ENCODE measurements at regions not wholly inside any gene's neighbourhood (a gene's known extent, or its start where the extent isn't known, plus 50 kb on each side); places are given as distances from the start of the nearest gene placed in this dataset.

DNA sequence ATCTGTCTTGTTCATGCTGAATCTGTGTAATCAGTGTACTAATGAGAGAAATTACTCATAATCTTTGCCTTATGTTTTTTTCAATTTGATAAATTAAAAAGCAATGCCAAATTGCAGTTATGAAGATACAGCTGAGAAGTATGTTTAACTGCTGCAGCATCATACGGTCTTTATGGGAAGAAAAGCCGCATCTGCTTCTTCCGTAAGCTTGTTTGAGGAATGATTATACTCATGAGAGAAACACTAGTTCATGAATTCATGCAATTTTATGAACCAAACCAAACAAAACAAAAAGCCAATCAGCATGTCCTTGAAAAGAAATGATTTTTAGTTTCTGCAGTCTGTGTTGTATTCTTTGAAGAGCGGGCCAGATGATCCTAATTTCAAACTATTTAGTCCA lies 275.9 kb upstream of the ARHGEF26 start:
- TF ChIP-seq, protein P1, sequence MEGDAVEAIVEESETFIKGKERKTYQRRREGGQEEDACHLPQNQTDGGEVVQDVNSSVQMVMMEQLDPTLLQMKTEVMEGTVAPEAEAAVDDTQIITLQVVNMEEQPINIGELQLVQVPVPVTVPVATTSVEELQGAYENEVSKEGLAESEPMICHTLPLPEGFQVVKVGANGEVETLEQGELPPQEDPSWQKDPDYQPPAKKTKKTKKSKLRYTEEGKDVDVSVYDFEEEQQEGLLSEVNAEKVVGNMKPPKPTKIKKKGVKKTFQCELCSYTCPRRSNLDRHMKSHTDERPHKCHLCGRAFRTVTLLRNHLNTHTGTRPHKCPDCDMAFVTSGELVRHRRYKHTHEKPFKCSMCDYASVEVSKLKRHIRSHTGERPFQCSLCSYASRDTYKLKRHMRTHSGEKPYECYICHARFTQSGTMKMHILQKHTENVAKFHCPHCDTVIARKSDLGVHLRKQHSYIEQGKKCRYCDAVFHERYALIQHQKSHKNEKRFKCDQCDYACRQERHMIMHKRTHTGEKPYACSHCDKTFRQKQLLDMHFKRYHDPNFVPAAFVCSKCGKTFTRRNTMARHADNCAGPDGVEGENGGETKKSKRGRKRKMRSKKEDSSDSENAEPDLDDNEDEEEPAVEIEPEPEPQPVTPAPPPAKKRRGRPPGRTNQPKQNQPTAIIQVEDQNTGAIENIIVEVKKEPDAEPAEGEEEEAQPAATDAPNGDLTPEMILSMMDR (optimal IDR thresholded peaks at IDR 0.05 in 1 of 3, IDR thresholded peaks at IDR 0.05 in 1 of 3, conservative IDR thresholded peaks at IDR 0.05 in 1 of 3; ENCODE audit: extremely low read depth in 1 of 3, insufficient read depth in 2 of 3, low read length in 3 of 3): no peak
- TF ChIP-seq EZH2 (IDR thresholded peaks at IDR 0.05; ENCODE audit: low read length): no peak
